ENCODE measurements at regions not wholly inside any gene's neighbourhood (a gene's known extent, or its start where the extent isn't known, plus 50 kb on each side); places are given as distances from the start of the nearest gene placed in this dataset.

- TF ChIP-seq CTCF (IDR thresholded peaks at IDR 0.05) (no peak), POLR2A (IDR thresholded peaks at IDR 0.05) (no peak)
These were observed 258.6 kb downstream of the SOX11 start for GRCh38 chr2:5950736-5951135.

All from right lobe of liver (tissue), 4 donors.